Neuron (in vitro differentiated cells): ENCODE measurements at regions not wholly inside any gene's neighbourhood (a gene's known extent, or its start where the extent isn't known, plus 50 kb on each side); places are given as distances from the start of the nearest gene placed in this dataset.

ENCODE experiments used
- H2AFZ ChIP-seq: one replicate; pipeline ENCODE4 v1.6.1; 2013; ENCODE audit warnings: low read depth, mild to moderate bottlenecking, inconsistent platforms, low read length, moderate library complexity
- H3K27me3 ChIP-seq: one replicate; pipeline ENCODE4 v1.6.1; 2013; ENCODE audit warnings: low read length; ENCODE audit not compliant: insufficient read depth
- H3K36me3 ChIP-seq: one replicate; pipeline ENCODE4 v1.6.1; 2013; ENCODE audit warnings: low read length; ENCODE audit not compliant: insufficient read depth
- H3K4me1 ChIP-seq: one replicate; pipeline ENCODE4 v1.6.1; 2013; ENCODE audit warnings: low read length; ENCODE audit not compliant: insufficient read depth
- H3K4me3 ChIP-seq: 2 replicates; pipeline ENCODE4 v1.5.1; 2013; ENCODE audit warnings: mild to moderate bottlenecking, low read length, moderate library complexity
- H3K9me3 ChIP-seq: one replicate; pipeline ENCODE4 v1.6.1; 2013; ENCODE audit warnings: low read length

DNA sequence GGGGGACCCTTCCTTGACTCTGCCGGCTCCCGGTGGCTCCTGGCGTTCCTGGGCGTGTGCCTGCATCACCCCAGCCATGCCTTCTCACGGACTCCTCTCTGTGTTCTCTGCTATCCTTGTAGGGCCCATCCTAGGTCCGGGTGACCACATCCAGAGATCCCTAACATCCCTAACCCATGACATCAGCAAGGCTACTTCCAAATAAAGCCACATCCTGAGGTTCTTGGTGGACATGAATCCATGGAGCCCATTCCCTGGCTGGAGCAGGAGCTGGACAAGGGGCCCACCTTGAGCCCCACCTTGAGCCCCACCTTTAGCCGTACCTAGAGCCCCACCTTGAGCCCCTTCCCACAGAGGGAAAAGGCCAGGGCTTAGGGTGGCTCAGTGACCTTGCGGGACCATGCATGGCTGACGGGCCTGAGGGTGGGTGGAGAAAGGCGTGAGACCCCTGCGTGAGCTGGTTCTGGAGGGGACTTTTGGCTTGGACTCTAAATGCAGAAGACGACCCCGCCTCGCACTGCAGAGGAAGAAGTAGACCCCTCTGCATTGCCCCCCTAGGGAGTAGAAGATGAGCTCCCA is 58.5 kb upstream of the INPP5A start:
- H3K4me1 ChIP-seq = peaks cover 26% of the 10 kb centered on the region
- H3K4me3 ChIP-seq = no peak overlapping the region
- H3K9me3 ChIP-seq = no peaks in the 10 kb centered on the region
- H2AFZ ChIP-seq = no peak overlapping the region
- no peaks in the 10 kb centered on the region for H3K27me3 ChIP-seq
- no peaks in the 10 kb centered on the region for H3K36me3 ChIP-seq

DNA sequence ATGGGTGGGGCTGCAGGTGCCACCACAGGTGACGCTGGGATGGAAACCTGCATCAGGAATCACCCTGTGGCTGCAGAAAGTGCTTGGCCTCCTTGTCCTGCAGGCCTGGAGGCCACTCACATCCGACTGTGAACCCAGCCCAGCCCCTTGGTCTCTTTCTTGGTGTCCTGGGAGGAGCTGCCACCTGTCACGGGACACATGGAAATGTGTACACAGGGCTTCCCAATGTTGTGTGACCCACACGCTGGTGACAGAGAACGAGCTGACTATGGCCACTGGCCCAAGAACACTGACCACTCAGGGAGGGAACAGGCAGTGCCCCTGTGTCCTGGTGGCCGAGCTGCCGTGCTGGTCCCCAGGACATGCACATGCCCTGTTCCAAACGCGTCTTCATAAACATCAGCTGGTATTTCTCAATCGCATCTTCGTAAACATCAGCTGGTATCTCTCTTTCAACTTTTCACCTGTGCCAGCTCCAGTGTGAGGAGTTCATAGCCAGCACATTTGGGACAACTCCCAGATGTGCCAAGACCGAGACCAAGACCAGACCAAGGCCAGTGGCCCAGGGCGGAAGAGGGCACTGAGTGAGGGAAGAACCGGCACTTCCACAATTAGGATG is 57.9 kb upstream of the INPP5A start:
- H3K4me3 ChIP-seq = no peak overlapping the region
- peaks cover 26% of the 10 kb centered on the region for H3K4me1 ChIP-seq
- no peak overlapping the region for H2AFZ ChIP-seq
- no peaks in the 10 kb centered on the region for H3K27me3 ChIP-seq
- H3K9me3 ChIP-seq = no peaks in the 10 kb centered on the region
- H3K36me3 ChIP-seq = no peaks in the 10 kb centered on the region

DNA sequence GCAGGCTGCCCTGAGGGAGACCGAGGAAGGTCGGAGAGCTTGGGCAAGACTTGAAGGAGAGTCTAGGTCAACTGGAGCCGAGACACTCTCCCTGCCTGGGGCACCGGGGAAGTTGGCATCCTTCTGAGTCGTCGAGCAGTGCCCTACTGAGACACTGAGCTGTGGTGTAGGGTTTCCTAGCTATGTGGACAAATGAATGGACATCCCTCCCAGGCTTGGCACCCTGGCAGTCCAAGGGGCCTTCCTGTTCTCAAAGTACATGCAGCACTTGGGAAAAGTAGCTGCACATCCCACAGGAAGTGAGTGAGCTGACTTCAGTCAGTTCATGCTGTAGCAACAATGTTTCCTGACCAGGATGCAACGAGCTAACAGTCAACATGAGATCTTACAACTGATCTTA is 57.2 kb upstream of the INPP5A start:
- H3K9me3 ChIP-seq = no peaks in the 10 kb centered on the region
- H3K27me3 ChIP-seq = no peaks in the 10 kb centered on the region
- no peak overlapping the region for H3K4me3 ChIP-seq
- peaks cover 26% of the 10 kb centered on the region for H3K4me1 ChIP-seq
- H2AFZ ChIP-seq = no peak overlapping the region
- H3K36me3 ChIP-seq = no peaks in the 10 kb centered on the region

DNA sequence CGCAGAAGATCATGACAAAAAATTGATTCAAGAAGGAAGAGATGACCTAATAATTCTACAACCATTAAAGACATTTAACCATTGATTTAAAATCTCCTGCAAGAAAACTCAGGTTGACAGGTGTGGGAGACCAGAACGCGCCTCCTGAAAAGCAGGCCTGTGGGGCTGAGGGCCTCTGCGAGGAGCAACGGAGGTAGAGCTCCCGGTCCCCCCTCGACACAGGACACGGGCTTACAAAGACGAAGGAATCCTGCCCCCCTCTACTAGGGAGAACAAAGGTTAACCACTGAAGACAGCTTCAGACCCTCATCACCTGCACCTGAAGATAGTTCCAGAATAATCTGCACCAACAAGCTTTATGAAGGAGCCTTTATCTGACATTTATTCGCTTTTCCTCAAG is 55.9 kb upstream of the INPP5A start:
- Histone ChIP-seq H3K36me3 (no peaks in the 10 kb centered on the region), H3K9me3 (no peaks in the 10 kb centered on the region), H3K27me3 (no peaks in the 10 kb centered on the region), H3K4me3 (no peak overlapping the region), H2AFZ (peak overlapping the region; percentile 68), H3K4me1 (peaks cover 26% of the 10 kb centered on the region)

DNA sequence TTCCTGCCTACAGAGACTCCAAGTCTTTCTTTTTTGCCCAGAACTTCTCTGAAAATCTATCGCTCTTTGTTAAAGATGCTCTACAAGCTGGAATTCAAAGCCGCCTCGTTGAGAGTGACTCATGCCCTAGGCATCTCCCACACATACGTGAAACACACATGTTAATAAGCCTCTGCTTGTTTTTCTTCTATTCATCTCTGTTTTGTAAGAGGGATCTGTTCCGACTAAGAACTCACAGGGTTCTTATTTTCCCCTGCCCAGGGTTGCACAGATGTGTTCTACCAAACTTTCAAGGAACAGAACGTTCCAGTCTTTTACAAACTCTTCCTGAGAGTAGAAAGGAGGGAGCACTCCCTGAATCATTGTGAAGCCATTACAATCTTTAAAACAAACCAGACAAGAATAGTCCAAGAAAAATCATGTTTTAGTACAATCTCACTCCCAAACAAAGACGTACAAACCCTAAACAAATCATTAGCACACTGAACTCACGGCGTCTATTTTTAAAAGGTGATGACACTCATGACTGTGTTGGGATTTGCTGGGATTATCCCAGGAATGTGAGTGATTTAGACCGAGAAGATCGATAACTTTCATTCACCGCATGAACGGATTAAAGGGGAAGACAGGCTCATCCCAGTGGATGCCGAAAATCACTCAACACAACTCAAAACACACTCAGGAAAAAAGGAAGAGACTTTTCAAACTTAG is 55.3 kb upstream of the INPP5A start:
- Histone ChIP-seq H2AFZ (peak overlapping the region; percentile 68), H3K9me3 (no peaks in the 10 kb centered on the region), H3K27me3 (no peaks in the 10 kb centered on the region), H3K4me3 (no peak overlapping the region), H3K4me1 (peaks cover 24% of the 10 kb centered on the region), H3K36me3 (no peaks in the 10 kb centered on the region)

DNA sequence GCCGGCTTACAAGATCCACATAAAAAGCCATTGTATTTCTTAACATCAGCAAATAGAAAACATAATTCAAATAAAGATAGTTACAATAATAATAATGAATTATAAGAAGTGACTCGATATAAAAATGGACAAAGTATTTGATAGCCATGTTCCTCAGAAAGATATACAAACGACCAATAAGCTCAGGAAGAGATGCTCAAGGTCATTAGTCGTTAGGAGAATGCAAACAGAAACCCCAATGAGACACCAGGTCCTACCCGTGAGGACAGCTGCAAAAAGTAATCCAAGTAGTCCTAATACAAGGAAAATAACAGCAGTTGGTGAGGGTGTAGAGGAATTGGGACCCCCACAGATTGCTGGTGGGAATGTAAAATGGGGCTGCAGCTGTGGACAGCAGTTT is 54.2 kb upstream of the INPP5A start:
- H3K27me3 ChIP-seq = no peaks in the 10 kb centered on the region
- H3K9me3 ChIP-seq = no peaks in the 10 kb centered on the region
- no peak overlapping the region for H2AFZ ChIP-seq
- peaks cover 17% of the 10 kb centered on the region for H3K4me1 ChIP-seq
- H3K4me3 ChIP-seq = no peak overlapping the region
- no peaks in the 10 kb centered on the region for H3K36me3 ChIP-seq

DNA sequence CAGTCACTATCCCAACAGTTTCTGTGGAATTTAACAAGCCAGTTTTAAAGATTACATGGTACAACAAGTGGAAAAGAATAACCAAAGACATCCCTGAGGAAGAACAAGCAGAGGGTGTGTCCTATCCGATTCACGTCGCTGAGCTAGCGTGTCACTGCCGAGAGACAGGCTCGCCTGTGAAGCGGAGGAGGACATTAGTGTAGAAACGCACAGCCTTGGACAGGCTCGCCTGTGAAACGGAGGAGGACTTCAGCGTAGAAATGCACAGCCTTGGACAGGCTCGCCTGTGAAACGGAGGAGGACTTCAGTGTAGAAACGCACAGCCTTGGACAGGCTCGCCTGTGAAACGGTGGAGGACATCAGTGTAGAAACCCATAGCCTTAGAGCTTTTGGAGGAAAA is 52.7 kb upstream of the INPP5A start:
- Histone ChIP-seq H2AFZ (no peak overlapping the region), H3K9me3 (no peaks in the 10 kb centered on the region), H3K4me1 (peaks cover 17% of the 10 kb centered on the region), H3K27me3 (no peaks in the 10 kb centered on the region), H3K36me3 (no peaks in the 10 kb centered on the region), H3K4me3 (no peak overlapping the region)

DNA sequence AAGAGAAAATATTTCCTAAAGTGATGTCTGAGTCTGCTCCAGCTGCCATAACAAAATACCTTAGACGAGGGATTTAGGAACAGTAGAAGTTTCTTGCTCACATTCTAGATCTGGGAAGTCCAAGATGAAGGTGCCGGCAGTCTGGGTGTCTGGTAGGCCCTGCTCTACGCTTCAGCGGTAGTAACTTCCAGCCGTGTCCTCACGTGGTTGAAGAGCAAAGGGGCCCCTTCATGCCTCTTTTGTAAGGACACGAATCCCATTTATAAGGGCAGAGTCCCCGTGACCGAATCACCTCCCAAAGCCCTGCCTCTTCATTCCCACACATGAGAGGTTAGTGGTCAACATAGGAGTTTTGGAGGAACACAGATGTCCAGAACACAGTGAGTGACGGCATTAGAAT is 52.2 kb upstream of the INPP5A start:
- no peaks in the 10 kb centered on the region for H3K9me3 ChIP-seq
- no peaks in the 10 kb centered on the region for H3K36me3 ChIP-seq
- peaks cover 17% of the 10 kb centered on the region for H3K4me1 ChIP-seq
- H2AFZ ChIP-seq = no peak overlapping the region
- no peak overlapping the region for H3K4me3 ChIP-seq
- no peaks in the 10 kb centered on the region for H3K27me3 ChIP-seq

DNA sequence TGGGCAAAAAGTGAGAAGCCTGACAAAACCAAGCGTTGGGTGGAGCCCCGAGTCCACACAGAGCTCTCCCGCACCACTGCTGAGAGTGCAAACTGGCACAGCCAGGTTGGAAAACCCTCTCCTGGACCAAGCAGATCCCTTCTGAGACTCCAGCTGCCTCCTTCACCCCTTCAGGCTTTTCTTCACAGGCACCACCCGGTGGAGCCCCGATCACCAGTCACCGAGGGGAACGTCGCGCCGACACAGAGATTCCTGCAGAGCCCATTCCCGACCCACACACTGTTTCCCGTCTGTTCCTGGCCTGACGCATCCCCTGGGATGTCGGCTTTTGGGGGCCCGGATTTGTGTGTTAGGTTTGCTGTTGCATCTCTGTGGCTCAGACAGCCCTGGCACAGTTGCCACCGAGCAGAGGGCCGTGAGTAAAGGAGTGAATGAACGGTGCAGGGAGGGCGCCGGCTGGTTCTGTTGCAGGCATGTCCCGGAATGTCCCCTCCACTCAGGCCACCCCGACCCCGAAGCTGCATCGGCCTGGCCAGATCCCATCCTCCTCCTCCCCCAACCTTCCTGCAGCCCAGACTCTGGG is 51.0 kb upstream of the INPP5A start:
- Histone ChIP-seq H3K36me3 (no peaks in the 10 kb centered on the region), H2AFZ (no peak overlapping the region), H3K4me1 (peaks cover 10% of the 10 kb centered on the region), H3K27me3 (no peaks in the 10 kb centered on the region), H3K9me3 (no peaks in the 10 kb centered on the region), H3K4me3 (no peak overlapping the region)

DNA sequence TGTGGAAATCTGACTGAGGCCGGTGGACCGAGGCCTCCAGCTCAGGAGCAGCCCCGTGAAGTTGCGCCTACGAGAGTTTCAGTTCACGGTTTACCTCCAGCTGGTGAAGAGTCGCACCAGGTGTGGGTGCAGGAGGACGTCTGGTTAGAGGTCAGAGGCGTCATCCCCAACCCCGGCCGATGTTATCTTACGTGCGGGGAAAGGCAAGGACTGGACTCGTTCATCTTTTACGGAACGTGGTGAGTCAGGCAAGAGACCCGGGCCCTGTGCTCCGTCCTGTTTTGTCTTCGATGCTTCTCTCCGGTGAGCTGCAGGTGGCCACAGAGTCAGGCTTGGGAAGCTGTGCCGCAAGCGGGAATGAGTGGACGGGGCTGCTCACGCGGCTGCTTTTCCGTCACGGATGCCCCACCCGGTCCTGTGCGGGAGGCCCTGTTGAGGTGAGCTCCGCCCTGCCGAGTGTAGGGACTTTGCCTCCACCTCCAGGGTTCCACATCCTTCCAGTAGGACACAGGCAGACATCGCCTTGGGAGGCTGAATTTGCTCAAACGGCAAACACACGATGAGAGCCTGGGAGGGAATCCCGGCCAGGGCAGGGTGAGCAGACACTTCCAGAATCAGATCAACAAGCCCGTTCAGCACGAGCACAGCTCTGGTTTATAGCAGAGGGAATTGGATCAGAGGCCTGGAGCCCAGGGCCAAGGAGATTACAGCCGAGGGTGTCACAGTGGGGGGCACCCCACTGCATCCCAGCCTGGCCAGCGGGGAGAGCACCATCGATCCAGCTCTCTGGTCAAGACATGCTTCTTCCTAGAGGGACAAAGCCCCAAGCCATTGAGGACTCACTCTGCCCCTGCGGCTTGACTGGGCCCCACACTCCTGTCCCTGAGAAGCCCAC is 50.1 kb upstream of the INPP5A start:
- Histone ChIP-seq H2AFZ (no peak overlapping the region), H3K4me1 (peaks cover 7% of the 10 kb centered on the region), H3K9me3 (no peaks in the 10 kb centered on the region), H3K27me3 (no peaks in the 10 kb centered on the region), H3K4me3 (no peak overlapping the region), H3K36me3 (no peaks in the 10 kb centered on the region)
